HG02885 (cell line): ENCODE measurements at regions not wholly inside any gene's neighbourhood (a gene's known extent, or its start where the extent isn't known, plus 50 kb on each side); places are given as distances from the start of the nearest gene placed in this dataset.

ENCODE experiments used
- ATAC-seq: cut with Tn5 transposase; IDR thresholded peaks from one replicate; pipeline ENCODE4 v1.9.1; 2021; ENCODE audit warnings: mild to moderate bottlenecking; ENCODE audit not compliant: unreplicated experiment, poor library complexity

DNA sequence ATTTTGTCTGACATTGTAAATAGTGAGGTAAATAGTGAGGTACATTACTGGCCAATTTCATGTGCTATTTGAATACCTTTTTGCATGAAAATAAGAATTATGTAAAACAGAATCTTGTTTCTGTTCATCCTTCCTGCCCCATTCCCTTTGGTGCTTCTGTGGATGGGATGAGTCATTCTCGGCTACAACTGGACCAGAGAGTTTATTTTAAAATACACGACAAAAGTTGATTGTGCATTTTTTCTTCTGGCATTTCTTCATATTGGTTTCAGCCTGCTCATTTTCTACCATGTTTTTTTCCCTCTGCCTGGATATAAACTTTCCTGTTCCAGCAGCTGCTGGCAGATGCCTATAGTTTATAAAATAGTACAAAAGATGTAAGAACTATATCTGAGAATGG is 107.5 kb downstream of the CYSLTR2 start:
- ATAC-seq = no peak

DNA sequence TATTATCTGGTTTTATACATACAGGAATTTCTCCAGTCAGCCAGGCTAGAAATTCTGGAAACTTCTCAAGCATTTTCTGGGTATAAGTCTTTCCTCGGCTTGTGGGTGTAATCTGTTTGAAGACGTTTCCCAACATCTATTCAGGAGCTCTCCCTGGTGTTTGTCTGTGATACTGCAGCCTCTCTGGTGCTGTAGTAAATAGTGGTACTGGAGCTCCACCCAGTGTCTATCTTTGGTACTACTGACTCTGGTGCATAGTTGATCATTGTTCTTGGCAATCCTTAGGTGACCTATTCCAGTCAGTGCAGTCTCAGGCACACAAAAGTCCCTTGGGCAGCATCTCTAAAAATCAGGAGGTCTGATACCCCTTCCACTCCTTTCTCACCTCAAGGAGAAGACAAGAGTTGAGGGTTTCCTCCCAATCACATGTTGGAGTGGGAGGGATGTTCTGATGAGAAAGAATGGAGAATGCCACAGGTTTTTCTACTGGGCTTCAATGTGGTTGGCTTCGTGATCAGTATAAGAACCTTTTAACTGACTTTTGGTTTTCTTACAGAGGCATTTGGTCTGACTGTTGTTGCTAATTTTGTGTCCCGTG is 115.5 kb downstream of the CYSLTR2 start:
- peak; percentile 98 for ATAC-seq

DNA sequence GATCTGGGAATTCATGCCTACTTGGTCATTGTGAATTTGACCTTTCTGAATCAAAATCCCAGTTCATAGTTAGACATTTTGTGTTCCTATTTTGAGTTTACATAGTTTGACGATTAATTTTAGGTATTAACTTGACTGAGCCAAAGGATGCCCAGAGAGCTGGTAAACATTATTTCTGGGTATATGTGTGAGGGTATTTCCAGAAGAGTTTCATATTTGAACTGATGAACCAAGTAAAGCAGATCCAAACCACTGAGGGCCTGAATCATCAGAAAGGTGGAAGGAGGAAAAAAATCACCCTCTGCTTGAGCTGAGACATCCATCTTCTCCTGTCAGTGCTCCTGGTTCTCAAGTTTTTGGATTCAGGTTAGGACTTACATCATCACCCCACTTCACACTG is 116.6 kb downstream of the CYSLTR2 start:
- no peak for ATAC-seq

DNA sequence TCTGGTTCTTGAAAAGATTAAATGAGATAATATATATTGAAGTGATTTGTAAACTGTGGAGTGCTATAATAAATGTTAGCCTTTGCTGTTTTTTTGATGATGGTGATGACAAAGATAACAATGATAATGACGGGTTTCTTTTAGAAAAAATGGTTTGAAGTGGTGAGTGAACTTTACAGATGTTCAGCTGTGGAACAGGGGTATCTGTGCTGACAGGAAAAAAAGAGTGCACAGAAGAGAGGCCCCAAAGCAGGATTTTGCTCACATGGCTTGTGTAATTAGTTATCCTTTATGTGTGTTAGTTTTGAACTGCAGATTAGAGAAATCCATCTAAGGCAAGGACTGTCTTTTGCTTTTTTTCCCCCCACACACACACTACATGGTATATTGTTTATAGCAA is 119.2 kb downstream of the CYSLTR2 start:
- no peak for ATAC-seq

DNA sequence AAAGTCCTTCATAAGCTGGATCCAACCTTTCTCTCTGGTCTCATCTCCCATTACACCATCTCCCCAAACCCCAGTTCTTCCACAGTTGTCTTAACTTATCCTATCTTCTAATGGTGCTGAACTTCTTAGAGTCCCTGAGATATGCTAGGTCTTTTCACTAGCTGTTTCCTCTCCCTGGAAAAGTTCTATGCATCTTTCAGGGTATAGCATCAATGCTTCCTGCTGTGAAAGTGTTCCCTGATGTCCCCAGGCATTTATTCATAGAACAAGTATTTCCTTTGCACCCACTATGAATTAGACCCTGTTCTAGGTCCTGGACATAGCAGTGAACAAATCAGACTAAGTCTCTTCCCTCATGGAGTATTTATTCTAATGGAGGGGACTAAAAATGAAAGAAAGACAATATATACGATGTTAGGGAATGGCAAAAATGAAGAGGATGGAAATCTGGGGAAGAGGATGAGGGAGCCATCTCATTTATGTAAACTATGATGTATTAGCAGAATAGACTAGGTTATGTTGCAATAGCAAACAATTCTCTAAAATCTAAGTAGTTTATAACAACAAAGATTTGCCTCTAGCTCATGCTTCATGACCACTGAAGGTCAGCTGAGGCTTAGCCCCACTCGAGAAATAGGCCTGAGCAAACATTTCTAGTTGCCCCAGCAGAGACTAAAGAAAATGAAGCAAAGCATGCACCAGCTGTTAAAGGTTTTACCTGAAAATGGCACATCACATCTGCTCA is 120.0 kb downstream of the CYSLTR2 start:
- ATAC-seq = no peak

DNA sequence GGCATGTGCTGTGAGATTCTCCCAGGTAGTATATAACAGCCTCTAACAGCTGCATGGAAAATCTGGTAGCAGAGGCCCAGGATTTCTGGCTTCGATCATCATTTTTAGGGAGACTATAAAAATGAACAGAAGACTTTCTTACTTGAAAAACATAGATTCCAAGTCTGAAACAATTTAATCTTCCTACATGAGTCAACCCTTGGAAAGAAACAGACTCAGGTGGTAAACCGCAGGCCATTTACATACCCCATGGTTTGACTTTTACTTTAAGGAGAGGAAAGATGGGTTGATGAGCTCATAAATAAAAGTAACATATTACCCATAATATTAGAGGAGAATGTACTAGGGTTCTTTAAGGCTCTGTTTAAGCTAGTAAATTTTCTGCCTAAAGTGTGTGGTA is 121.6 kb downstream of the CYSLTR2 start:
- no peak for ATAC-seq

DNA sequence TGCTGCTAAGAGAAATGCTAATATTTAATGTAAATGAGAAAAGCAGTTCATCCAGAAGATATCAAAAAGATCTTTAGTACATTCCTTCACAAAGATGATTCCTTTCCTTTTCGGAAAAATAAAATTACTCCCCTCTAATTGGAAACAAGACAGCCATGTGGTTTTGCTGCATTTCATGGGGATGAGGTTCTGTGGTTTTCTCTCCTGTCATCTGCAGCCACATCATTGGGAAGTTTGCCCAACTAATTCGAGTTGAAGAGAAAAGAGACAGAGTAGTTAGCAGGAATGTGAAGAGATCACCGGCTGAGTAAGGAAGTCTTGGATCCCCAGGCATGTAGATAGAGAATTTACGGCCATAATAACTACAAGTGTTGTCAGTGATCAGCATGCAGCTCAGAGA is 122.1 kb downstream of the CYSLTR2 start:
- ATAC-seq = no peak

DNA sequence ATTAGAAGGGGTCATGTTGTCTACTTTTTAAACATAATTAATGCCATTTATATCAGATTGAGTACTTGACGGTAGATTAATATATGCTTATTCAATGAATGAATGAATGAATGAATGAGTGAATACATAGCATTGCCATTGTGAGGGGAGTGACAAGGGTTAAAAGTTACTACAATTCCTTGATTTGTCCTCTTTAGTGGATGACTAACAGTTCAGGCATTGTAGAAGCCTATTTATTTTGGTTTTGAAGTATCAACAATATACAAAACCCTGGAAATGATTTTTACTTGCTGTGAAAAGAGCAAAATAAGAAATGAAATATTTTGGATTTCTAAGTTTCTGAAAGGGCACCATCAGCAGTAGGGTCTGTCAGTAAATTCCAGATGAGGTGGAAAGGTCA is 122.7 kb downstream of the CYSLTR2 start:
- ATAC-seq = no peak

DNA sequence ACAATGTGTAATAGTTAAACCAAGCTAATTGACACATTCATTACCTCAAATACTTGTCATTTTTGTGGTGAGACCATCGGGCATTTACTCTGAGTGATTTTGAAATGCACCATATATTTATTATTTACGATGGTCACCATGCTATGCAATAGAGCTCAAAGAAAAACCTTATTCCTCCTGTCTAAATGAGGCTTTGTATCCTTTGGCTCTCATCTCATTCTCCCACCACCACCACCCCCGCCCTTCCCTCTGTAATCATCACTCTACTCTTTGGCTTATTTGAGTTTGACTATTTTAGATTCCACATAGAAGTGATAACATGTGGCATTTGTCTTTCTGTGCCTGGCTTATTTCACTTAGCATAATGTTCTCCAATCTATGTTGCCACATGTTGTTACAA is 124.9 kb downstream of the CYSLTR2 start:
- ATAC-seq = no peak

DNA sequence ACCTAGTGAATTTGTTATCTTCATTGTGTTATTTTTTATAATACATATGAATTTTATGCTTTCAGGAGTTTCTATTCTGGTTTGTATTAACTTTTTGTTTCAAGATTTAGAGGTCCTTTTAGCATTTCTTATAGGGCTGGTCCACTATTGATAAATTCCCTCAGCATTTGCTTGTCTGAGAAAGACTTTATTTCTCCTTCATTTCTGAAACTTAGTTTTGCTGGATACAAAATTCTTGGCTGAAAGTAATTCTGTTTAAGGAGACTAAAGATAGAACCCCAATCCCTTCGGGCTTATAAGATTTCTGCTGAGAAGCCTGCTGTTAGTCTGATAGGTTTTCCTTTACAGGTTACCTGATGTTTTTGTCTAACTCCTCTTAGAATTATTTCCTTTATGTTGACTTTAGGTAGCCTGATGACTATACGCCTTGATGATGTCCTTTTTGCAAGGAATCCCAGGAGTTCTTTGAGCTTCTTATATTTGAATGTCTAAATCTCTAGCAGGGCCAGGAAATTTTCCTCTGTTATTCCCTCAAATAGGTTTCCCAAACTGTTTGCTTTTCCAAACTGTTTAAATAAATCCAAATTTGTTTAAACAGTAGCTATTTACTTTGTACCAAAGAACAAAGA is 127.1 kb downstream of the CYSLTR2 start:
- ATAC-seq = no peak

DNA sequence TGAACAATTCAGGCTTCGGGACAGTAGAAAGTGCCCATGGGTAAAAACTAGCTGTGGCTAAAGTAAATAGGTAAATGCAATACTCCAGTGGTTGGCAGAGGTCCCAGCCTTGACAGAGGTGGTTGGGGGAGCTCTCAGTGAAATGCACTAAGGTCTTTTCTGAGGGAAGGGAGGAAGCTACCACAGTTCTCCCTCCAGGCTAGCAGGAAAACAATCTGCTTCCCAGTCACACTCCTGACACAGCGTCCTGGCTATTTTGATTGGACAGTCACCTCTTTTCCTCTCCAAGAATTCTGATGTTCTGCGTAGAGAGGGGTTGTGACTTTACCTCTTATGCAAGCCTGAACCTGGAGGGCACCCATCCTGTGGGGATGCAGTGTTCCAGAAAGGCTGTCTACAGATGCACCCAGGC is 128.7 kb downstream of the CYSLTR2 start:
- no peak for ATAC-seq

DNA sequence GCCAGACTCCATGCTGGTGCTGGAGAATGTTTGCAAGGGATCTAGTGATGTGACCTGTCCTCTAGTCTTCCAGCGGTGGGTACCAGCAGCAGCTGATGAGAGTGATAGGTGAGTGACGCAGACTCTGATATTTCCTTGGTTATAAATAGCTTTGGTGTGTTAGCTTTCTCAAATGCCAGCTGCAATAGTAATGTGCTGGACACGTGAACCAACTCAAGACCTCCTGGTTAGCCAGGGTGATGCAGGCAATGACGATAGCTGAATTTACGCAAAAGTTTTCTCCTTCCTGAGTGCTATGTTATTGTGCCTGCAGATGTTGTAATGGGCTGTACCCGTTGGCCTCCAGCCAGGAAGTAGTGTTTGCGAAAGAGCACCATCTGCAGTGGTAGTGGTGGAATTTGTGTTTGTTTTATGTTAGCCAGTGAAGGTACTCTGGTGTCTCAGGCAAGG is 129.5 kb downstream of the CYSLTR2 start:
- no peak for ATAC-seq

DNA sequence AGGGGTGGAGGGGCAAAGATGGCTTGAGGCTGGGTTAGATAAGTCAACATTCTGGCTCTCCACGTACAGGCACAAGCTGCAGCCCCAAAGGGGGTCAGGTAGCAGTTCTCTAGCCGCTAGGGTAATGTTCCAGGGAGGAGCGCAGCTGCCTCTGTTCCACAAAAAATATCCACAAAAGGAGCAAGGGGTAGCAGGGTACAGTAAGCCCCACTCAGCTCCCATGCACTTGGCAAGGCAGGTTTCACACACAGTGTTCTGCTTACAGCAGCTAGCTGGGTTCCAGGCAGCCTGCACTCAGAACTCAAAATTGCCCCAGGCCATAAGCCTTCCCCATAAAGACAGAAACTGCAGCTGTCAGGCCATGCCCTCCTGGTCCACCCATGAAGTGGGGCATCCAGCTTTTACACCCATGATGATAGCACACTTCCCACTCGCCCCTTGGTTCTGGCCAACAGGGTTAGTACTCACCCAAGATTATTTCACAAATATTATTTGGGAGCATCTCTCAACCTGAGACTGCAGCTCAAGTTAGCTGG is 130.0 kb downstream of the CYSLTR2 start:
- no peak for ATAC-seq

DNA sequence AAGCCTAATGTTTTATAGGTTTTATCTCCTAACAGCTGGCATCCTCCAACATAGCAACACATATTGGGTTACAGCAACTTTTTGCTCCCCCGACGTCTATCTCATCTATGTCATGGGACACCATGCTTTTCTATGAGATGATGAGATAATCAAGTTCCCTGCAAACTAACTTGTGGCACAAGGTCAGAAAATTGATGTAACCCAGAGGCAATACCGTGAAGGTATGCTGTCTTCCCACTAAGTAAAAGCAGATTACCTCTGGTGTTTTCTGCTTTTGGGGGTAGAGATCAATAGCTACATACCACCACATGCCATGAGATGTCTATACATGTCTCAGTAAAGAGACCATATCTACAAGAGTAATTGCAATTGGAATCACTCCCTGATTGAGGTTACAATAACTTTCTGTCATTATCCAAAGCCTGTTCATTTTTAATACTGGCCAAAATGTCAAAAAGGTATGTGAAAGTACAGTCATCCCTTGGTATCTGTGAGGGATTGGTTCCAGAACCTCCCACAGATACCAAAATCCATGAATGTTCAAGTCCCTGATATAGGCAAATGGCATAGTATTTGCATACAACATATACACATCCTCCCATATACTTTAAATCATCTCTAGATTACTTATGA is 131.3 kb downstream of the CYSLTR2 start:
- no peak for ATAC-seq

DNA sequence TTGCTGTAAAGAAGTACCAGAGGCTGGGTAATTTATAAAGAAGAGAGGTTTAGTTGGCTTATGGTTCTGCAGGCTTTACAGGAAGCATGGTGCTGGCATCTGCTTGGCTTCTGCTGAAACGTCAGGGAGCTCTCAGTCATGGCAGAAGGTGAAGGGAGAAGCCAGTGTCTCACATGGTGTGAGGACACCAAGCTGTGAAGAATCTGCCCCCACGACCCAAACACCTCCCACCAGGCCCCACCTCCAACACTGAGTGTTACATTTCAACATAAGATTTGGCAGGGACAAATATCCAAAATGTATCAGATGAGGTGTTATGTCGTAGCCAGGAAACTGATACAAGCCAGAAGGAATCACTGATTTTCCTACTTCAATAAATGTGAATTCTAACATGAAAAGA is 136.5 kb downstream of the CYSLTR2 start:
- ATAC-seq = no peak

DNA sequence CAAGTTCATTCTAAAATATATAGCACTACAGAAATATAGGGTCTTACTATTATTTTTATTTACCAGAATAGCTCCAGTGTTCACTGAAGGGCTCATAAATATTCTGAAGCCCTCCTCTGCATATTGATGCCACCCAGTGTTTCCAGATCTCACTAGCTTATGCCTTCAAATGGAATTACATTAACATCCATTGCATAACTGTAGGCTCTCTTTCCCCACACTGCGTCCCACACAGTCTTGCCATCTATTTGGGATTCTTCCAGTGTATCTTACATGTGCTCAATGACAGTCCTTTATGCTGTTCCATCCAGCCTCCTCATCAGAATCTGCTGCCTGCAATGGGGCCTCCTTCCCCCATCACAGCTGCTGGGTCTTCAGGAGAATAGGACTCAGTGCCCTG is 137.2 kb downstream of the CYSLTR2 start:
- no peak for ATAC-seq

DNA sequence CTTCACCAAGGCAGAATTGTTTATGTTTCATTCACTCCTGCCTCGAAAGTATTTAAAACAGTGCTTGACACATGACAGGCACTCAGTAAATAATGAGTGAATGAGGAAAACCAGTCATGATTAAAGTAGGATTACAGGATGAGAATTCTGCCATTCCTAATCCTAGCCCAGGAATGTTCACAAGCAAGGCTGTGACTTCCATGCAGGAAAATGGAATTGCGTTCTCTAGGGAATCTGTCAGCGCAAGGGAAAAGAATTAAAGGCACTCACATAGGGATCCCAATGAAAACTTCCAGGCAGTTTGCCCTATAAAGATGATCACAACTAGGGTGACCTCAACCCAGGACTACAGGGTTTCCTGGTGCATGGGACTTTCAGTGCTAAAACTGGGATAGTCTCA is 143.4 kb downstream of the CYSLTR2 start:
- no peak for ATAC-seq

DNA sequence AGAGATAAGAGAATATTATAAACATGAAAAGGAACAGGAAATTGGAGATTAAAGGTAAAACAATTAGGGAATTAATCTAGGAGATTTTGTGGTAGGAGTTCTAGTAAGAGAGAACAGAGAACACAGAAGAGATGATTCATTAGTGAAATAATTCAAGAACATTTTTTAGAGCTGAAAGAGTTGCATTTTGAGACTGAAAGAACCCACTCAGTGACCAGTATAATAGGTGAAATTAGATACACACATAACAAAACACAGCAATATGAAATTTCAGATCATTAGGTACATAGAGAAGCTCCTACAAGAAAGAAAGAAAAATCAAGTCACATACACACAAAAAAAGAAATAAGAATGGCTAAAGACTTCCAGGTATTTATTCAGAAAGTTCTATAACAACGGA is 144.0 kb downstream of the CYSLTR2 start:
- no peak for ATAC-seq

DNA sequence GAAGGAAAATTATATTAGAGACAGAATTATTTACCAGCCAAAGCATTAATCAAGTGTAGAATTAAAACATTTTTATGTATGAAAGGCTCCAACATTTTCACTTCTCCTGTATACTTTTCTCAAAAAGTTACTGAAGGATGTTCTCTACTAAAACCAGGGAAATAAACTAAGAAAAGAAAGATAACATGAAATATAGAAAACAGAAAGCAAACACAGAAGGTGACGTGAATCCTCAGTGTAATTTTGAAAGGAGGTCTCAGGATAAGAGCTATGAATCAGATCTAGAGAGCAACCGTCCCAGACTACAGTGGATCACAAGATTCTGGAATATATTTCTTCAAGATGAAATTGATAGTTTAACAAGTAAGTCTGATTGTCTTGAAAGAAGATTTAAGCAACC is 144.5 kb downstream of the CYSLTR2 start:
- ATAC-seq = no peak

DNA sequence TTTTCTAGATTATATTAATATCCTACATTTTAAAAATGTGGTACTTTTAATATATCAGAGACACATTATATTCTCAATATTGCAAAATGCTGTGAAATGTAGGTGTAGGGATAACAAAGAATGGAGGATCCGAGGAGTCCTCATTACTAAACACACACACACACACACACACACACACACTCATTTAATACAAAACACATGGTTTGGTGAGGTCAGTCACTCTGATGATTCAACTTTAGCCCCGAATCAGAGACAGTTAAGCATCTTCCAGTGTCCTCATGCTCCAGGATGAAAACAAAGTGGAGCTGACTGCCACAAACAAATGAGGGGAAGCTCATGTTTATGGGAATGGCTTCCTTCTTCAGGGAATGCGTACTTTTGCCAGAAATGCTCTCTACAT is 147.5 kb downstream of the CYSLTR2 start:
- ATAC-seq = no peak
